HG03025 (cell line): ENCODE measurements at regions not wholly inside any gene's neighbourhood (a gene's known extent, or its start where the extent isn't known, plus 50 kb on each side); places are given as distances from the start of the nearest gene placed in this dataset.

ENCODE experiments used
- ATAC-seq: cut with Tn5 transposase; IDR thresholded peaks from one replicate; pipeline ENCODE4 v1.9.1; 2021; ENCODE audit warnings: mild to moderate bottlenecking, moderate library complexity; ENCODE audit not compliant: unreplicated experiment, low FRiP score

DNA sequence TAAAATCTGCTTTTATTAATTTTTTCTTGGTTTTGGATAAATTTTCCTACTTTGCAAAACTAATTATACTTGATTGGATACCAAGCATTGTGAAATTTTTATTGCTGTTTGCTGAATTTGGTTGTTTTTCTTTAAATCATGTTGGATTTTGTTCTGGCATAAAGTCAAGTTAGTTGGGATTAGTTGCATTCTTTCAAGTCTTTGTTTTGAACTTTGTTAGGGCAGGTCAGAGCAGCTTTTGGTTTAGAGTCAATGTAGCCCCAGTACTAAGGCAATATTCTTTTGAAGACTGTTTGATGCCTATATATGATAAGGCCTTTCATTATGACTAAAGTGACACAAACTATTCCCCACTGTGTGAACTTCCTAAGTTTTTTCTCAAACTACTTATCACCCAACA lies 531.1 kb downstream of the RASEF start:
- ATAC-seq: no peak

DNA sequence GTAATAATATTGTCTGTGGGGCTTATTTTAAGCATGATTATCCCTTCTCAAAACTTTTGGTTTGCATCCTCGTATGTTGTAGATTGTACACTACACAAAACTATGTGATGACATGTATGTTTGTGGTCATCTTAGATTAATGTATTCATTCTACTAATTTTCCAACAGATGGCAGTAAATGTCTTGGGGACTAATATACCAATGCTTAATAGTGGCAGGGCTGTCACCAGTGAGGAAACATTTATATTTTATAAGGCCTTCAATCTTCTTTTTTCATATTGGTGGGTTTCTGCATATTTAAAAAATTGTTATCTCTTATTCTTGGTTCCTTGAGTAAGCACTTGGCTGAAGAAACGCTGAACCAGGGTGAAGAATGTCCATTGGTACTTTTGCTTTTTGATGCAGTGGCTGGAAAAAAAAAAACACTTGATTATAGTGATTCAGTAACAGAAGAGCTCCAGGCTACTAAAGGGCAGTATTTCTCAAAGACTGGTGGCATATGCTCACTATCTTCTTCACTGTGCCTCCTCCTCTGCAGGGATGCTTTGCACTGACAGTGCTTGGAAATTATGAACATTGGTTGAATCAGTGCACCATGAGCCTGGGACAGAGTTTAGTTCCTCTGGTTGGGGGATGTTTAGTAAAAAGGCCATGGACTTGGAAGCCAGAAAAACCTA lies 530.3 kb downstream of the RASEF start:
- no peak for ATAC-seq

DNA sequence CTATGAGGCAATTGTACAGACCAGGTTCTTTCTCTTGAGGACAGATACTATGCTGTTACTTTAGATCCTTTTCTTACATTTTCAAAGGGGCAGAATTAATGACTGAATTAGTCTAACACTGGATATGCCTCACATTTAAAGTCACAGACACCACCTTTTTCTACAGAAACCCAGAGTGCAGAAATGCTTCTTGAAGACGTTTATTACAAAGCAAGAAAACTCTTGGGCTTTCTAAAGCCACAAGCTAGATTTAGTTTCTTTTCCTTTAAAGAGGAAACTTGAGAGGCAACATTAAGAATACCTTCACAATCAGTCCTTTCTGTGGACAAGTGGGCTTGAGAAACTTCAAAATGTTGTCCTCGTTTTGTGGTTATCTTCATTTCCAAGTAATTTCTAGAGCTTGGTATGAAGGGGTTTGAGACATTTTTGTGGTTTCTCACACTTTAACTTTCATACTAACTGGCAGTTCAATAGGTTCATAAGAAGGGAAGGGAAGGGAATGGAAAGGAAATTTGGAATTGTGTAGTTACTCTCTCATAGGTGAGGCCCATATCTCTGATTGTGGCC lies 527.4 kb downstream of the RASEF start:
- ATAC-seq: no peak

DNA sequence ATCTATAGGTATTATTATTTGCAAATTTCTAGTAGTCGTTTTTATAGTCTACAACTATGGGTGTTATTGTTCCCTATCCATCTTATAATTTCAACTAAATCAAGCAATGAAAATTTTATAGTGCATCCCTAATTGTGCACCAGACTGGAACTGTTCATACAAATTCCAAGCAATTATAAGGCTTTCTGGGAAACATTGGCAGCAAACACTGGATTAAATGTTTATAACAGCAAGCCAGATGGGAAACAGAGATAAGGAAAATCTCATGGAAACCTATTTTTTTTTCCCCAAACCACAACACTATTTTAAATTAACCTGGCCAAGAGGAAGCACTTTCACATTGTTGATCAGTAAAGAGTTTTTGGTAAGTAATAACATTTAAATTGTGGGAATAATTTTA lies 524.3 kb downstream of the RASEF start:
- ATAC-seq: no peak

DNA sequence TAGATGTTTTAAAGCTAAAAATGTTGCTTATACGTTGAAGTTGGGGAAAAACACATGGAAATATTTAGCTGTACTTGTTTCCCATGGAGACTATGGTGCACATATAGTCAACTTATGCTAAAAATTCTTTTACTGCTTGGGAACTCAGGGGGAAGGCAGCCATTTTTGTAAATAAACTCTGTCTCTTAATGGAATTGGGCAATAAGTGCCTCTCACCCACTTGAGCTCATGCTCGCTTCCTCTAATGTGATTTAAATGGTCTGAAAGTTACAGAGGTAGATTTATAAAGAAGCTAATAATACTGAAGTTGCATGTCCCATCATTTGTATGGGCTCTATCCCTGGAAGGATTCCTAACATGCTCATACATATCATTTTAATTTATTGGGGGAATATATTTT lies 523.8 kb downstream of the RASEF start:
- no peak for ATAC-seq

DNA sequence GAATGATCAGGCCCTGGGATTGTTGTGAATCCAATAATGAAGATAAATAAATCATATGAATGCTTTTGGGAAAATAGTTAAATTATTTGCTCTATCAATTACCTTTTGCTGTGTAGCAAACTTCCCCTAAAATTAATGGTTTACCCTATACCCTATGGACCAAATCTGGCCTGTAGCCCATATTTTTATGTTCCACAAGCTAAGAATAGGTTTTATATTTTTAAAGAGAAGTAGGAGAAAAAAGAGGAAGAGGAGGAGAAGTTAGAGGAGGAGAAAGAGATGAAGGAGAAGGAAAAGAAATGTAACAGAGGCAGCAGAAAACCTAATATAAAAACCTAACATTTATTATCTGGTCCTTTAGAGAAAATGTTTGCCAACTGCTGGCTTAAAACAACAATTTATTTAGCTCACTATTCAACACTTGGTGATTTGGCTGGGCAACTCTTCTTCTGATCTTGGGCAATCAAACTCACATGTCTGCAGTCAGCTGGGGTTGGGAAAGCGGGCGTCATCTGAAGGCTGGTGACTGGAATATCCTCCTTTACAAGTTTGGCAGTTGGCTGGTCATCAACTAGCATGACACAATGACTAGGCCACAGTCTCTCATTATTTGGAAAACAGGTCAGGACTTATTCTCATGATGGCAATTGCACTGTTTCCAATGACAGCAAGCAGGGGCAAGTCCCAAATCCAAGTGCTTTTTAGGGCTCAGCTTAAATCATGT lies 522.9 kb downstream of the RASEF start:
- no peak for ATAC-seq

DNA sequence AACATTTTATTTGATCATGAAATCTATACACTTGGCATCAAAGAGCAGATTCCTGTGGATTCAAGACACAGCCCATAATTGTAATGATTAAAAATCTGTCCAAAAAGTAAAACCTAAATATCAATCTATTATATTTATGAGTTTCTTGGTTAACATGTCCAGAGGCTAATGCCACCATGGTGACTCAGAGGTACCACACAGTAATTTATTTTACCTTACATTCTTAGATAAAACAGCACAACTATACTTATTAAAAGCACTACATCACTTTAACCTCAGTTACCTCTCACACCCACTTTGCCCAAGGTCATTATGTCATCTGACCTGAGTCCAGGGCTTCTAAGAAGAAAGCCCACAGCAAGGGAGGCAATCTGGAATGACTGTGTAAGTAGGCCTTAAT lies 519.2 kb downstream of the RASEF start:
- ATAC-seq: no peak

DNA sequence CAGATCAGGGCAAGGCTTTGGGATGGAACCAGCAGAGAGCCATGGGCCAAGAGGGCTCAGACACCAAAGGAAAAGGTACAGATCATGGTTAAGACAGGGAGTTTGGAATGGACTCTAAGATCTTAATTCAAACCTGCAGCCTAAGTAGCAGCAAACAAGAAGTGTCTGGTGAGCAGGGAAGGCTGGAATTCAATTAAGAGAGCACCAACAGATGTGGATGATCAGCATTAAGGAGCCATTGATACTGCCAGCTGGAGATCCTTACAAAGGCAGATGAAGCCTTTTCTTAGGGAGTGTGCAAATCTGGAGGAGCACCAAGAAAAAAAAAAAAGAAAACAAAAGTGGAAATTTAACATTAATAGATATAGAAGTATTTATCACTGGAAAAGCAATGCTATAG lies 516.8 kb downstream of the RASEF start:
- ATAC-seq: no peak

DNA sequence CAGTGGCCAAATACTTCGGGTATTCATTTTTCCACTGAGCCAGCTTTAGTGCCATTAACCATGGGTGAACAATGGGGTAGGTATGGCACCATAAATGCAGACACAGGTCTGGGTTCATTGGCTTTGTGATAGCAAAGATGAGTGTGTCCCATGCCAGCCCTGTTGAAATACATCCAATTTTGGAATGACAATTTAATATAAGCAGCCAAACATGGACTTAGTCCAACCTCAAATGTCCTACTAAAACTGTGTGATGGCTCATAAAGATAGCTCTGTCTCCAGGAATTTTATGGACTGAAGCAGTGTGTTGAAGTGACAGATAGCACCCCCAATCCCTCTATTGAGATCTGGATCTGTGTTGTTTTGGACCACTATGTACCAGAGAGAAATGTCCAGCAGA lies 514.9 kb downstream of the RASEF start:
- no peak for ATAC-seq

DNA sequence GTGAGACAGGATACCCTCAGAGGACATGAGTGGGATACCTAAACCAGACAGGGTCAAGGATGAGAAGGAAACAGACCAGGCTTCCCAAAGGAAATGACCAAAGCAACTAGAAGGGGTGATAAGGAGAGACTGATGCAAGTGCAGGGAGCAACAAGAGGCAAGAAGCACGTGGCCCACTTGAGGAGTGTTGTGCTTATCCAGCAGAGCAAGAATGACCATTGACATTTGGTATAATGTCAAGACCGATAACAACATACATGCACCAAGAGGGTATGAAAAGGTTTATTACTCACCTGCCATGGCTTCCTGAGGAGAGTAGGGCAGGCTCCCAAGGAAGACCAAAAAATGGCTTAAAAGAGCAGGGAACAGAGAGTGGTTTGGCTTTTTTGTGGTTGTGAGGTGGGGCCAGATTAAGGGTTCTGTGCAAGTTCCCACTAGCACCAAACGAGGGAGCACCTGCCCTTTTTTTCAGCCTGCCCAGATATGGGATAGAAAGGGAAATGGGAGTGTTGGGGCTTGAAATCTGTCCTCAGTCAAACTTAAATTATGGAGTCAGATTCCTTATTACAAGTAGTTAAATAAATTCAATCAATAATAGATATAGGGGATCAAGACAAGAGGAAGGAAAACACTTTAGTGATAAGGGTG lies 513.6 kb downstream of the RASEF start:
- no peak for ATAC-seq

DNA sequence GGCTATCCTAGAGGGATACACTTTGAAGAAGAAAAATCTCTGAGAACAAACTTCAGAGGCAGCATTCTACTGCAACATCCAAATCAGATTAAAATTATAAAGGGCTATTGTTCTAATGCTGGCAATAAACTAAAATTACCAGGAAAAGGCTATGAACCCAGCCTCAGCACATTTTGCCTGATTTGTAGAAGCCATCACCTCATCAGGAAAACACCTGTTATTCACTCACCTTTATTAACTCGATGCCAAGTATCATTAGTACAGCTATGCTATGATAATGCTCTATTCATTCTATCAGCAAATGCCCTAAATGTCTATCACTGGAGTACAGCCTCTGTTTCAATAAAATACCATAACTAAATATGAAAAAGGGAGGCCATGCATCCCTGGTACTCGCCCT lies 510.2 kb downstream of the RASEF start:
- no peak for ATAC-seq

DNA sequence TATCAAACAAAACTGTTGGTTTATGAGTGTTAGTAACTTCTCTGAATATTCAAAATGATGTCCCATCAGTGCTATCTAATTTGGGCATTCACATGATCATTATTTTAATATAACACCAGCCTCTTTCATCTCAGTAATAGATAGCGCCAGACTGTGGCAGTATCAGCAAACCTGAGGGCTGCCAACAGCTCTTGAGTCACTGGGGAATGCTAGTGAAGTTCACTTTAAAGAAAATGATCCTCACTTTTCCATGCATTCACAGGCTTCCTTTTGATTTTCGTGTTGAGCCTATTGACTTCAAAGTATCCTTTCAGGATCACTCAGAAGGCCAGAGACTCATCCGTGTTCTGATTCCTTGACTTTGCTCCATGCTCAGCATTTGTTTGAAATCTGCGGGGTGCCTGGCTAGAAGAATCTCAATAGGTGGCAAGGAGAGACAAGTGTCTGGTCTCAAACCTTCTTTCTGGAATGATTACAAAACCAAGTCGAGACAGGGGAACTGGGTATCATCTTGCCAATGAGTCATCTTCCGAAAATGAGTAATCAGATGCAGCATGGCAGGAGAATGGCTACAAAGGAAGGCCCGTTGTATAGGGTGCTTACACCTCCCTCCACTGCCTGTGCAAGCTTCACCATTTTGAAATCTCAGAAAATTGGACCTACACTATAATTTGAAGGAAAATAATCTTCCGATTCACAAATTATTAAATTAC lies 509.1 kb downstream of the RASEF start:
- ATAC-seq: no peak

DNA sequence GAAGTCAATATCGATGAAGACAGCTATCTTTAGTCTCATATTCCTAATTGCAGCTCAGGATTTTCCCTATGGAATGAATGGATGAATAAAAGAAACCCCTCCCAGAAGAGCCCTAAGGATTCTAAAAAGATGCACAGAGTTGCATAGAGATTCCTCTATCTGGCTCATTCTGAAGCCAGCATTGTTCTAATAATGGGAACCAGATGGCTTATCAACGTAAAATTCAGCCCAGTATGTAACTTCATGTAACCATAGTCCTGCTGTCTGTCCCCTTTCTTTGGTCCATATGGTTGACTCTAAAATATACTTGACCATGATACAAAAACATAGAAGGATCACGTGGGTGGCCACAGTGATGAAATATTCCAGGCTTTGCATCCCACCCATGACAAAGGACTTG lies 508.6 kb downstream of the RASEF start:
- ATAC-seq: no peak

DNA sequence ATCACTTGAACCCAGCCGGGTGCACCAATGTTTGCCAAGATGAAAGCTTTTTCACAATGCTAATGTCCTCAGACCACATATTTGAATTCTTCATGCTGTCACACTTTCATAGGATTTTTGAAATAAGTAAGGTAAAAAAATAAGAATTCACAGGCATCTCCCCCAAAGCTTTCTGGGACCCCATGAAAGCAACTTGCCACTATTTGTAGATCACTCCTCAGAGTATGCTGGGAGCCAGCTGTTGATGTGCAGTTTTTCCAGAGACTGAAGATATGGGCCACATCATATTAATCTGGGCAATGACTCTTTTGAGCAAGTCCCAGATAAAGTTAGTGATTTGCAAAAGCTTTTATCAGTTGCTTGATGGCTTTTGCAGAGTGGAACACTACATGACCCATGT lies 507.9 kb downstream of the RASEF start:
- no peak for ATAC-seq

DNA sequence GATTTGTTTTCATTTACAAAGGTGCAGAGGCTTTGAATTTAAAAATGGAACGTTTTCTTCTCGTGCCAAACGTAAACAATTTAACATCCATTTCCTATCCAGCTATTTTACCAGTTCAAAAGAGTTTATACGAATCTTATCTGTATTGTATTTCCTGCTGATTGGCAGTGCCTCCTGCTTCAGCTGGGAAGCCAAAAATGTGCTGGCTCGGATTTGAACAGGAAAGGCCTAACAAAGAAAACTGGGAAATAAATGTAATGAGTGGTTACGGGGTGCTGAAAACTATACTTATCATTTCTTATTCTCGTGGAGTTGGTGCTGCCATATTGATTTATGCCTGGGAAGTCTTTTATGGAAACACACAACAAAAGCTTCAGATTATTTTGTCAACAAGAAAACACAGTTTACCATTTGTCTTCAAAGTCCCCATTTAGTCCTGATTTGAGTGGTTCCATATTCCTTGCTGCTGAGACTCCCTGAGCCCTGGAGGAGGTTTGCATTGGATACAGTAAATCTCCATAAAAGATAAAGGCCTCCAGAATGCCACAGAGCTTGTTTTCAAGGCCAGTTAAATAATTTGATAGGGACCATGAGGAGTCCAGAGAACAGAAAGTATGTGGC lies 507.4 kb downstream of the RASEF start:
- ATAC-seq: no peak

DNA sequence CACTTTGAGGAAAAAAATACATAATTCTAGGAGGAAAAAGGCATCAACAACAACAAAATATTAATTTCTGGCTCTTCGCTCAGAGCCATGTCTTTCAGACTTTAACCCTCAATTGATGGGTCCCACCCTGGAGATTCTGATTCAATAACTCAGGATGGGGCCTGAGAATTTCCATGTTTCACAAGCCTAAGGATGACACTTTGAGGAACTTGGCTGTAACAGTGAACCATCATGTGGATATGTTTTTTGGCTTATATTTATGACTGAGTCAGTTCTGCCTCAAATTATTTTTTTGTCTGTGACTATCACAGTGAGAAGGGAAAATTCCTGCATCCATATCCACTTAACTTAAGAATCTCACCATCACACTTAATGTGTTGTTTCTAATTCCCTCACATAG lies 504.6 kb downstream of the RASEF start:
- no peak for ATAC-seq

DNA sequence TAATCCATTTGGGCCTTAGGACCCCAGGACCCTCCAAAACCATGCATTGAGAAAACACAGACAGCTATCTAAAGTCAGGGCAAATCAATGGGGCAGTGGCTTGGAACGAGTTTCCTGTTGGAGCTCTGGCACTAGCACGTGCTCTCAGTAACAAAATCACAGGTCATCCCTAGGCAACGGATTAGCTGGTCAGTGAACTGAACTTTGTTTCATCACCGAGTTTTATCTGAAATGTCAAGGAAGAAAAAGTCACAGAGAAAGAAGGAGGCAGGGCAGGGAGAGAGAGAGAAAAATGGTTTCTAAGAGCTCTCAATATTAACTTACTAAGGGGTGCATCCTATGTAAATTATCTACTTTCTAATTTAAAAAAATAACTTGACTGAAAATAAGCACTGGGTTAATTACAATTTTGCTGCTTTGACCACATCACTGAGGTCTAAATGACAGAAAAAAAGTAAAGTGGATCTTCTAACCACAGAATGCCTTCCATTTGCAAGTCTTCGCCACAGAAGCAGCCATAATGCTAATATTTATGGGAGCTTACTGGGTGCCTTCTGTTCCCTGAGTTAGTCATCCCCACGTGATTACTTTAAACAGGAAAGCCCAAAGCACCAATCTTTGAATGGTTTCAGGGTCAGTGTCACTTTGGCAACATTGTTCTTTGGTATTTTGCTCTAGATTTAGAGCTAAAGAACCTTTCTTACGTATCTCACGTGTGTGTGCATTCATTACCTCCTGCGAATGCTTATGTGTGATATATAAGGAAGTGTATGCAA lies 503.9 kb downstream of the RASEF start:
- ATAC-seq: no peak

DNA sequence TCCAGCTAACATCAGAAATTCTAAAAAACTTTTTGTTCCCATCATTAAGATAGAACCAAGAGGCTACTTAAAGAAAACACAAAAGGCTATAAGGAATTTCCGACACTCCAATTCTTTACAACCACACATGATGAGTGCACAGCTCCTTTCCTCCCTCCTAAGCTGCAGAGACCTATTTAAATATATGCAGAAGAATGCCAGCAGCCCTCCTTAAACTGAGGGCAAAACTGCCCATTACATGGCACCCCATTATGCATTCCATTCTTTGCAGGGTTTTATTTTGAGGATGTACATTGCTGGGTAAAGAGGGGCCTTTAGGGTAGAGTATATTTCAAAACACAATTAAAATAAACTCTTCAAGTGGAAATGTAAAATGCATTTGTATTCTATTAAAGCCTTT lies 502.9 kb downstream of the RASEF start:
- ATAC-seq: no peak

DNA sequence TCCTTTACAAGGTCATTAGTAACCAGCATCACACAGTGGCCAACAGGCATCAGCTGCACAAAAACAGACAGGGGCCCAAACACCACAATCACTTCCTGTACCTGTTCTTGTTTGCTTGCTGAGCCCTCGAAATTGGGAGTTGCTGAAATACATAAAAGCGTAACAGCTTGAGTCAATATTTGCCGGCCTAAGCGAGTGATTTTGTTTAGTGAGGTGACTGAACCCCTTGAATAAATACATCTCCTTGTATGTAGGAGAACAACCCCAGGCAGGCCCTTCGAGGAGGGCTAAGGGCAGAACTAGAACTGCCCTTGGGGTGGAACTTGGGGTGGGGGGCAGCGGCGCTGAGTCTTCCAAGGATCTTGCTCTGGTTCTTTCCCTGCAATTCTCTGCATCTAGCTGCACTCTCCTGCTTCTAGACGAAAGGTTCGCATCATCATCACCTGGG lies 502.5 kb downstream of the RASEF start:
- ATAC-seq: no peak

DNA sequence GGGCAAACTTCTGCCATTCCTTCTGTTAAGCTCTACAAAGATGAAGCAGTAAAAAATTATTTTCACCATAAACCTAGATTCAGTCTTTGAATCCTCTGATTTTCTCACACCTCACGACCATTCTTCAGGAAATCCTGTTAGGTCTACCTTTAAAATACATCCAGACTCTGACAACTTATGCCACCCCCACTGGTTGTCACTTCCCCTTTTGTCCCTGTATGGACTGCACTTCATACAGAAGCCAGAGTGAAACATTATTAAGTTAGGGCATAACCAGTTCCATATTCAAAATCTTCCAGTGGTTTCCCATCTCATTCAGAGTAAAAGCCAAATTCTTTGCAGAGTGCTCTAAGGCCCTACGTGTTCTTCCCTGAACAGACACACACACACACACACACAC lies 499.8 kb downstream of the RASEF start:
- no peak for ATAC-seq
